EH (cell line): ENCODE measurements at regions not wholly inside any gene's neighbourhood (a gene's known extent, or its start where the extent isn't known, plus 50 kb on each side); places are given as distances from the start of the nearest gene placed in this dataset.
"Not testable (repeated sequence)": the region's sequence is repeated elsewhere in the genome, so short reads cannot be mapped to it uniquely, and the experiment has no call there.

Source experiments
- DNase-seq: peaks from one replicate; pipeline ENCODE4 v3.0.0-alpha.2; 2015; ENCODE audit warnings: low read depth

- DNase-seq, result no peak
Observed at GRCh38 chr6:23752414-23752813, 373.6 kb upstream of the NRSN1 start.

- no peak for DNase-seq
Observed at GRCh38 chr6:23754197-23754596, 371.8 kb upstream of the NRSN1 start.

GRCh38 chr6:23775127-23775526, 350.9 kb upstream of the NRSN1 start:
- DNase-seq, result no peak

GRCh38 chr6:23783901-23784300, 342.1 kb upstream of the NRSN1 start:
- no peak for DNase-seq

GRCh38 chr6:23784301-23784919, 341.6 kb upstream of the NRSN1 start:
- DNase-seq, result no peak

GRCh38 chr6:23790756-23791155, 335.3 kb upstream of the NRSN1 start:
- no peak for DNase-seq

- DNase-seq, result no peak
Observed at GRCh38 chr6:23797041-23797440, 329.0 kb upstream of the NRSN1 start.

GRCh38 chr6:23804289-23804688, 321.7 kb upstream of the NRSN1 start:
- DNase-seq, result not testable (repeated sequence)

- DNase-seq, result not testable (repeated sequence)
Observed at GRCh38 chr6:23821141-23821540, 304.9 kb upstream of the NRSN1 start.

- no peak for DNase-seq
Observed at GRCh38 chr6:23823421-23823820, 302.6 kb upstream of the NRSN1 start.

GRCh38 chr6:23826572-23826971, 299.4 kb upstream of the NRSN1 start:
- DNase-seq, result no peak

GRCh38 chr6:23828861-23829260, 297.2 kb upstream of the NRSN1 start:
- DNase-seq, result no peak

GRCh38 chr6:23841116-23841515, 284.9 kb upstream of the NRSN1 start:
- DNase-seq, result no peak

GRCh38 chr6:23842760-23843159, 283.3 kb upstream of the NRSN1 start:
- no peak for DNase-seq

GRCh38 chr6:23851522-23851921, 274.5 kb upstream of the NRSN1 start:
- no peak for DNase-seq

- not testable (repeated sequence) for DNase-seq
Observed at GRCh38 chr6:23853566-23854133, 272.4 kb upstream of the NRSN1 start.

GRCh38 chr6:23854154-23854553, 271.9 kb upstream of the NRSN1 start:
- DNase-seq, result not testable (repeated sequence)

GRCh38 chr6:23855497-23856116, 270.4 kb upstream of the NRSN1 start:
- DNase-seq, result no peak

GRCh38 chr6:23870496-23870895, 255.5 kb upstream of the NRSN1 start:
- DNase-seq, result no peak

GRCh38 chr6:23873161-23873560, 252.9 kb upstream of the NRSN1 start:
- DNase-seq, result no peak

GRCh38 chr6:23875006-23875405, 251.0 kb upstream of the NRSN1 start:
- DNase-seq, result no peak

GRCh38 chr6:23879816-23880215, 246.2 kb upstream of the NRSN1 start:
- DNase-seq, result no peak

GRCh38 chr6:23890543-23891227, 235.3 kb upstream of the NRSN1 start:
- no peak for DNase-seq
